ENCODE measurements at regions not wholly inside any gene's neighbourhood (a gene's known extent, or its start where the extent isn't known, plus 50 kb on each side); places are given as distances from the start of the nearest gene placed in this dataset.
"Not testable (repeated sequence)": the region's sequence is repeated elsewhere in the genome, so short reads cannot be mapped to it uniquely, and the experiment has no call there.

DNA sequence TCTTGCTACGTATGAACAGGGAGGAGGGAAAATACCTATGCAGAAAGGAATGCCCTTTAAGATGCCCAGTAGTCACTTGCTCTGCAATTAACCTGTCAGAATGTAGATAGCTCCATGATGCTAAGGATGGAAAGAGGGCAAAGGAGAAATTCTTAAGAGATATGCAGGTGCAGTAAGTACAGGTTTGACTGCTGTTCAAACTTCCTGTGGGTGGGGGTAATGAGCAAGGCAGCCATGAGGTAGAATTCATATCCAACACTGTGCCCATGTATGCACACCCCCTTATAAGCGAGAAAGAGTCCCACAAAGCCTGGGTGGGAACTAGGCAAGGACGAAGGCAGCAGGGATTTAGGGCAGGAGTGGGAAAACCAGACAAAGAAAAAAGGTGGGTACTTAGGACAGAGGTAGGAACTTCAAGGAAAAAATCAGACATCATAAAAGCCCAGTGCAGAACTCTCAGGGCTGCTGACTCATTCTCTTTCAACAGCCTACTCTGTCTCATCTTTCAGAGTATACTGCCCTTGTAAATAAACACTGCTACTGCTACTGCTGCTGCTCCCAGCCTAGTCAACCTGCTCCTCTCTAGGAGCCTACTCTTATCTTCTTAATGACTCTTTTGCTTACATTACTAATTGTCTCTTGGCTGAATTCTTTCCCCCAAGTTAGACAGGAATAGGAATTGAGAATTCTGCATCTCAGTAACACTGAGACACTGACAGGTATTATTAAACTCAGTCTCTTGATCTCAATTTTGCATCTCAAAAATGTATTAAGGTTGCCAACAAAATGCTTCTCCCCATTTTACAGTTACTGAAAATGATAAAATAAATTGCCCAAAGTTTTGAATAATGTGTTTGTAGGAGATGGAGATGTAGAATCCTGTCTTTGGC lies 189.0 kb downstream of the PTH2R start:
- Histone ChIP-seq H3K9me3 (ENCODE audit: control insufficient read depth in 2 of 2, insufficient read depth in 1 of 2, low read length in 1 of 2) (no peaks in the 10 kb centered on the region), H3K4me1 (ENCODE audit: control insufficient read depth in 2 of 2, insufficient read depth in 2 of 2, low read length in 2 of 2) (no peaks in the 10 kb centered on the region), H3K4me3 (ENCODE audit: low read length in 2 of 2) (no peak overlapping the region), H3K27me3 (ENCODE audit: control insufficient read depth in 2 of 2, insufficient read depth in 1 of 2, low read length in 1 of 2) (no peaks in the 10 kb centered on the region), H3K27ac (ENCODE audit: low read depth in 1 of 2, low read length in 1 of 2) (no peak overlapping the region), H3K36me3 (ENCODE audit: control insufficient read depth in 2 of 2, insufficient read depth in 2 of 2, low read length in 1 of 2) (no peaks in the 10 kb centered on the region)
- WGBS: 95% methylated on average over 3 of the region's 3 CpGs
- no peak for DNase-seq (ENCODE audit: low read depth in 6 of 9, low spot score in 9 of 9)

DNA sequence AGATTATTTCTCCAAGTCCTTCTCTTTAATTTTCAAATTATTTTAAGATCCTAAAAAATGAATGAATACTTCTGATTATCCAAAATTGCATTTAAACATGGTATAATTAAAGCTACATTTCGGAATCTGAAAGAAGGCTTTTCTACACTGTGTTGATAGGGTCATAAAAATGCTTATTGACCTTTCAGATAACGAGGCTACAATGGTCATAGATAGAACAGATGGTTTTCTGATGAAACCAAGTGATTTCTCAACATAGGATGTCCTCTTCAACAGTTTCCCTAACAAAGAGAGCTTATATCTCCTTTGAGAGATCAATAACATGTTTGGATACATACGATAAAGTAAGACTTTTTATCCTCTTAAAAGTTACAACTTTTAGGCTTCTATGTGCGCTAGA lies 201.1 kb downstream of the PTH2R start:
- WGBS: 82% methylated on average over 4 of the region's 4 CpGs
- Histone ChIP-seq H3K4me3 (ENCODE audit: low read length in 2 of 2) (no peak overlapping the region), H3K4me1 (ENCODE audit: control insufficient read depth in 2 of 2, insufficient read depth in 2 of 2, low read length in 2 of 2) (no peaks in the 10 kb centered on the region), H3K27ac (ENCODE audit: low read depth in 1 of 2, low read length in 1 of 2) (no peak overlapping the region), H3K9me3 (ENCODE audit: control insufficient read depth in 2 of 2, insufficient read depth in 1 of 2, low read length in 1 of 2) (no peaks in the 10 kb centered on the region), H3K36me3 (ENCODE audit: control insufficient read depth in 2 of 2, insufficient read depth in 2 of 2, low read length in 1 of 2) (no peaks in the 10 kb centered on the region), H3K27me3 (ENCODE audit: control insufficient read depth in 2 of 2, insufficient read depth in 1 of 2, low read length in 1 of 2) (no peaks in the 10 kb centered on the region)
- no peak for DNase-seq (ENCODE audit: low read depth in 6 of 9, low spot score in 9 of 9)

DNA sequence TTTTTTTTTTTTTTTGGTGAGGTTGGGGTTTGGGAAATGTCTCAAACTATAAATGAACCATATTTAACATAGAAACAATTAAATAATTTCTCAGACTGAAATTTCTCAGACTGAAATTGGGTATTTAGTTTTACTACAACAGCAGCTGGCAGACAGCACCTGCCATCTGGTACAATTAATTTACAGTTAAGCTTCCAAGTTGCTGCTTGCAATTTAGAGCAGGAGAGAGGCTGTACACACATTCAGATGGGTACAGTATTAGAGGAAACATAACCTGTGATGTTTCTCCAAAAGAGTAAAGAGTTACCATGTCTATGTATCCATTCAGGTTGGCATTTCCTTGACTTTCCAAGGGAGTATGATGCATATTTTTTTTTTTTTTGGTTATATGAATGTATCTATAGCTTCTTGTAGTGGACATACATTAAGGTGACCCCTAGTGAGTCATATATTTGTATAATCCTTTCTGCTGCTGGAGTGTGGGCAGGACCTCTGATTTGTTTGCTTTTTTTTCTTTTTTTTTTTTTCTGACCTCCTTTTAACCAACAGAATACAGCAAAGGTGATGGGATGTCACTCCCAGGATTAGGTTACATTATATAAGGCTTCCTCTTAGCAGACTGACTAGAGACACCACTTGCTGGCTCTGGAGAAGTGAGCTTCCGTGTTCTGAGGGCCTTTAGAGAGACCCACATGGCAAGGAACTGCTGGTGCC lies 201.7 kb downstream of the PTH2R start:
- H3K9me3 ChIP-seq (ENCODE audit: control insufficient read depth in 2 of 2, insufficient read depth in 1 of 2, low read length in 1 of 2): no peaks in the 10 kb centered on the region
- no peaks in the 10 kb centered on the region for H3K27me3 ChIP-seq (ENCODE audit: control insufficient read depth in 2 of 2, insufficient read depth in 1 of 2, low read length in 1 of 2)
- no peaks in the 10 kb centered on the region for H3K36me3 ChIP-seq (ENCODE audit: control insufficient read depth in 2 of 2, insufficient read depth in 2 of 2, low read length in 1 of 2)
- DNase-seq (ENCODE audit: low read depth in 6 of 9, low spot score in 9 of 9): no peak
- H3K4me1 ChIP-seq (ENCODE audit: control insufficient read depth in 2 of 2, insufficient read depth in 2 of 2, low read length in 2 of 2): no peaks in the 10 kb centered on the region
- 78% methylated on average over 1 of the region's 1 CpG for WGBS
- no peak overlapping the region for H3K4me3 ChIP-seq (ENCODE audit: low read length in 2 of 2)
- no peak overlapping the region for H3K27ac ChIP-seq (ENCODE audit: low read depth in 1 of 2, low read length in 1 of 2)

DNA sequence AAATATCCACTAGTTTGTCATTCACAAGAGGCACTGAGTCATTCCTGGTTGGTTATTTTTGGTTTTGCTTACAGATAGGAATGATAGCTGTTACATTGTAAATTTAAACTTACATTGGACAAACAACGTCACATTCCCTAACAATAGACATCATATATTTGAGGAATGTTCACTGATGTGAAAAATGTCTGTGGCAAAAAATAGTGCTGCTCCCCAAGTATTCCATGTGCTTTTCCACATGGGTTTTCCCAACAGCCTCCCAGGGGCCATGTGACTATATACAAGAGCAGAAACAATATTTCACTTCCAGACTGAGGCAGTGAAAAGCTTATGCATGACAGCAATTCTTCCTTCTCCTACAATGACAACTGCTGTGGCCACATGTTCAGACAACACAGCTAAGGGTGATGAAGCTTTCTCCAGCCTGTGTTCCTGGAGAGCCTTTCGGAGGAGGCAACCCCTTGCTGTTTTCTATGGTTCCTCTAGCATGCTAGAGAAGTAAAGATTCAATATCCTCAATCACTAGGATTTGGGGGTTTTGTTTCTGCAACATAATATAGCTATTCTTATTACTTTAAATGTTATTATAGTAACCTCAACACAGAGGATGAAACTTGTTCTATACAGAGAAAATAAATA lies 202.7 kb downstream of the PTH2R start:
- Histone ChIP-seq H3K36me3 (ENCODE audit: control insufficient read depth in 2 of 2, insufficient read depth in 2 of 2, low read length in 1 of 2) (no peaks in the 10 kb centered on the region), H3K27me3 (ENCODE audit: control insufficient read depth in 2 of 2, insufficient read depth in 1 of 2, low read length in 1 of 2) (no peaks in the 10 kb centered on the region), H3K4me3 (ENCODE audit: low read length in 2 of 2) (no peak overlapping the region), H3K27ac (ENCODE audit: low read depth in 1 of 2, low read length in 1 of 2) (no peak overlapping the region), H3K4me1 (ENCODE audit: control insufficient read depth in 2 of 2, insufficient read depth in 2 of 2, low read length in 2 of 2) (no peaks in the 10 kb centered on the region), H3K9me3 (ENCODE audit: control insufficient read depth in 2 of 2, insufficient read depth in 1 of 2, low read length in 1 of 2) (no peaks in the 10 kb centered on the region)
- no peak for DNase-seq (ENCODE audit: low read depth in 6 of 9, low spot score in 9 of 9)
- WGBS: 97% methylated on average over 2 of the region's 2 CpGs

DNA sequence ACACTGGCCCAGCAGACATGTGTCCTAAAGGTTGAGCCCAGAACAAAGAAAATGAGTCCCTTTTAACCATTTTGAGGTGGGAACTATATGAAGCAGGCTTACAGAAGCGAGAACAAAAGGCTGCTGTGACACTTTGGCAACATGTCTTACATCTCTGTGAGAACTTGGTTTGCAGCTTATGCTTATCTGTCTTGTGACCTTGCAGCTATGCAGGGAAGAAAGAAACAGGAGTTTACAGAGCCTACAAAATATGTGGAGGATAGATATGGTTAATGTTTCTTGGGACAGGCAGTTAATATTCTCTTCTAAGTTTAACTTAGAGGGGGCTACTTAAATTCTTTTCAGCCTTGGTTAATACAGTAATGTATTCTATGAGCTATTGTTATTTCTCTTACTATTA lies 209.1 kb downstream of the PTH2R start:
- not testable (repeated sequence) for H3K9me3 ChIP-seq (ENCODE audit: control insufficient read depth in 2 of 2, insufficient read depth in 1 of 2, low read length in 1 of 2); H3K4me3 ChIP-seq (ENCODE audit: low read length in 2 of 2); DNase-seq (ENCODE audit: low read depth in 6 of 9, low spot score in 9 of 9); H3K36me3 ChIP-seq (ENCODE audit: control insufficient read depth in 2 of 2, insufficient read depth in 2 of 2, low read length in 1 of 2); H3K4me1 ChIP-seq (ENCODE audit: control insufficient read depth in 2 of 2, insufficient read depth in 2 of 2, low read length in 2 of 2); H3K27me3 ChIP-seq (ENCODE audit: control insufficient read depth in 2 of 2, insufficient read depth in 1 of 2, low read length in 1 of 2); H3K27ac ChIP-seq (ENCODE audit: low read depth in 1 of 2, low read length in 1 of 2)
- WGBS: 85% methylated on average over 1 of the region's 1 CpG

DNA sequence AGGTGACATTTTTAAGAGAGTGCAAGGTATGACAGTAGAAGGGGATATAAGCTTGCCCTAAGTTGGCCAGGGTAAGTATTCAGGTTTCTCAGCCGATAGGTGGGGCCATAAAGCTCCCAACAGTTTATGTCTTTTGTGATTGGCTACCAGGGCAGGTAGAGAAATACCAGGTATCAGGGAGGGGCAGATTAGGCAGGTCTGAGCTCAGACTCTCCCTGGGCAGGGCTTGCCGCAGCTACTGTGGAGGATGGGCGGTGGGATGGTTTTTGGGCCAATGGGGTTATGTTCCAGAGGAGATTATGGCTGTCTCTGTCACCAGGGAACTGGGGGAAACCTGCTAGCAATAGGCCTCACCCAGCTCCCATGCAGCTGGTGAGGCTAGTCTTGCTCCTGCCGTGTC lies 211.6 kb downstream of the PTH2R start:
- no peaks in the 10 kb centered on the region for H3K36me3 ChIP-seq (ENCODE audit: control insufficient read depth in 2 of 2, insufficient read depth in 2 of 2, low read length in 1 of 2)
- no peak for DNase-seq (ENCODE audit: low read depth in 6 of 9, low spot score in 9 of 9)
- H3K9me3 ChIP-seq (ENCODE audit: control insufficient read depth in 2 of 2, insufficient read depth in 1 of 2, low read length in 1 of 2): no peaks in the 10 kb centered on the region
- no peak overlapping the region for H3K4me3 ChIP-seq (ENCODE audit: low read length in 2 of 2)
- no peaks in the 10 kb centered on the region for H3K27me3 ChIP-seq (ENCODE audit: control insufficient read depth in 2 of 2, insufficient read depth in 1 of 2, low read length in 1 of 2)
- H3K27ac ChIP-seq (ENCODE audit: low read depth in 1 of 2, low read length in 1 of 2): no peak overlapping the region
- no peaks in the 10 kb centered on the region for H3K4me1 ChIP-seq (ENCODE audit: control insufficient read depth in 2 of 2, insufficient read depth in 2 of 2, low read length in 2 of 2)
- 93% methylated on average over 4 of the region's 4 CpGs for WGBS

DNA sequence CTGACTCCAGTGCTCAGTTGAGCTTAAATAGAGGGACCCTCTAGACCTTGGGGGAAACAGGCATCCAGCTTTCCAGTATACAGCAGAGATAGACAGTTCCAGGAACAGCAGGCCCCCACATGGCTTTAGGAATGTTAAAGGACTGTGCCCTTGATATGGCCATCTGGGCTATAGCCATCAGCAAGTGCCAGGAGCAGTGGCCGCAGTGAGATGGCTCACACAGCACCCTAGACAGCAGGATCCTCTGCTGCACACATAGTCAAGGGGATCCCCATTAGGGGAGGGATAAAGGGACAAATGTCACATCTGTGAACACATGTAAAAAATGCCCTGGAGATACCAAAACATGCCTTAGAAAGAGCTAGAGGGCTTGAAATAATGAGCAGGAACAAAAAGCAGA lies 213.4 kb downstream of the PTH2R start:
- H3K9me3 ChIP-seq (ENCODE audit: control insufficient read depth in 2 of 2, insufficient read depth in 1 of 2, low read length in 1 of 2): no peaks in the 10 kb centered on the region
- H3K4me1 ChIP-seq (ENCODE audit: control insufficient read depth in 2 of 2, insufficient read depth in 2 of 2, low read length in 2 of 2): no peaks in the 10 kb centered on the region
- no peak for DNase-seq (ENCODE audit: low read depth in 6 of 9, low spot score in 9 of 9)
- no peak overlapping the region for H3K4me3 ChIP-seq (ENCODE audit: low read length in 2 of 2)
- H3K27ac ChIP-seq (ENCODE audit: low read depth in 1 of 2, low read length in 1 of 2): no peak overlapping the region
- H3K27me3 ChIP-seq (ENCODE audit: control insufficient read depth in 2 of 2, insufficient read depth in 1 of 2, low read length in 1 of 2): no peaks in the 10 kb centered on the region
- 95% methylated on average over 1 of the region's 1 CpG for WGBS
- H3K36me3 ChIP-seq (ENCODE audit: control insufficient read depth in 2 of 2, insufficient read depth in 2 of 2, low read length in 1 of 2): no peaks in the 10 kb centered on the region

DNA sequence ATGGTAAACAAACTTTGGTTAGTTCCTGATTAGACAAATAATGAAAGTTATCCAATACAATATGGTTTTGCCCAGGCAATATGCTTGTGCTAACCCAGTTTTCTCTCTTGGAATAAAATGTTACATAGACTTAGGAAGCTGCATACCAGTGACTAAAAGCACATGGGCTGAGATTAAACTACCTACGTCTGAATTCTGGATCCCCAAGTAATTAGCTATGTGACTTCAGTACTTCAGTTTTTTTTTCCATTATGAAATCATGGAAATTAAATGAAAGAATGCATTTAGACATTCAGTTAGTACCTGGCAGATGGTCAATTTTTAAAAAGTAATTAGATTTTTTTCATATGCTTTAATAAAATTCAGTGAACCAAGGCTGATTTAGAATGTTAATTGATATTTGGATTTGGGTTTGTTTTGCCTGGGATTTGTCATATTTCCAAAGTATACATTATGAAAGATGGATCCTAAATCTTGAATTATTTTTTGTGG lies 213.9 kb downstream of the PTH2R start:
- Histone ChIP-seq H3K27me3 (ENCODE audit: control insufficient read depth in 2 of 2, insufficient read depth in 1 of 2, low read length in 1 of 2) (no peaks in the 10 kb centered on the region), H3K4me3 (ENCODE audit: low read length in 2 of 2) (no peak overlapping the region), H3K9me3 (ENCODE audit: control insufficient read depth in 2 of 2, insufficient read depth in 1 of 2, low read length in 1 of 2) (no peaks in the 10 kb centered on the region), H3K4me1 (ENCODE audit: control insufficient read depth in 2 of 2, insufficient read depth in 2 of 2, low read length in 2 of 2) (no peaks in the 10 kb centered on the region), H3K36me3 (ENCODE audit: control insufficient read depth in 2 of 2, insufficient read depth in 2 of 2, low read length in 1 of 2) (no peaks in the 10 kb centered on the region), H3K27ac (ENCODE audit: low read depth in 1 of 2, low read length in 1 of 2) (no peak overlapping the region)
- DNase-seq (ENCODE audit: low read depth in 6 of 9, low spot score in 9 of 9): no peak
- 87% methylated on average over 1 of the region's 1 CpG for WGBS
